Fibroblast of lung (primary cell): ENCODE measurements at regions not wholly inside any gene's neighbourhood (a gene's known extent, or its start where the extent isn't known, plus 50 kb on each side); places are given as distances from the start of the nearest gene placed in this dataset.

ENCODE experiments used
- DNase-seq, 2 donors: peaks; one replicate each; pipeline versions ENCODE4 v3.0.0 to v3.0.0-alpha.2; 2010; ENCODE audit warnings: low read depth in 2 of 2
- H2AFZ ChIP-seq: 2 replicates; pipeline ENCODE4 v1.5.1; 2012; ENCODE audit warnings: low read length, control low read depth, inconsistent platforms
- H3K27ac ChIP-seq: 2 replicates; pipeline ENCODE4 v1.5.1; 2011; ENCODE audit warnings: low read length, control low read depth; ENCODE audit not compliant: insufficient read depth
- H3K27me3 ChIP-seq: 2 replicates; pipeline ENCODE4 v1.5.1; 2011; ENCODE audit warnings: mild to moderate bottlenecking, low read length; ENCODE audit not compliant: control insufficient read depth, insufficient read depth
- H3K36me3 ChIP-seq: 2 replicates; pipeline ENCODE4 v1.5.1; 2011; ENCODE audit warnings: low read length; ENCODE audit not compliant: control insufficient read depth, insufficient read depth
- H3K4me1 ChIP-seq: 2 replicates; pipeline ENCODE4 v1.5.1; 2011; ENCODE audit warnings: low read length; ENCODE audit not compliant: control insufficient read depth, insufficient read depth; ENCODE audit errors: extremely low read depth
- H3K4me2 ChIP-seq: 2 replicates; pipeline ENCODE4 v1.5.1; 2011; ENCODE audit warnings: low read length, control low read depth; ENCODE audit not compliant: insufficient read depth; ENCODE audit errors: extremely low read depth
- H3K4me3 ChIP-seq, 4 experiments: fragments of 200-600 bp in 1 of 4; sonication (generic) in 1 of 4; replicated peaks in 1 of 4; 2 replicates each; pipeline ENCODE4 v1.5.1; 2011 to 2016; ENCODE audit warnings: low read length in 4 of 4, low read depth in 3 of 4, mild to moderate bottlenecking in 3 of 4, control low read depth in 2 of 4, inconsistent platforms in 1 of 4, mixed read lengths in 1 of 4; ENCODE audit not compliant: insufficient read depth in 1 of 4; ENCODE audit errors: control extremely low read depth in 1 of 4
- H3K79me2 ChIP-seq: 2 replicates; pipeline ENCODE4 v1.5.1; 2012; ENCODE audit warnings: mild to moderate bottlenecking, low read length, inconsistent platforms; ENCODE audit not compliant: control insufficient read depth, insufficient read depth
- H3K9ac ChIP-seq: 2 replicates; pipeline ENCODE4 v1.5.1; 2011; ENCODE audit warnings: mild to moderate bottlenecking, low read length, control low read depth; ENCODE audit not compliant: insufficient read depth
- H3K9me3 ChIP-seq: 2 replicates; pipeline ENCODE4 v1.5.1; 2012; ENCODE audit warnings: low read depth, low read length; ENCODE audit not compliant: control insufficient read depth, insufficient read depth
- H4K20me1 ChIP-seq: 2 replicates; pipeline ENCODE4 v1.5.1; 2011; ENCODE audit warnings: low read length; ENCODE audit not compliant: control insufficient read depth, insufficient read depth; ENCODE audit errors: extremely low read depth
- CTCF ChIP-seq, 2 donors: IDR thresholded peaks in 1 of 2; conservative IDR thresholded peaks in 1 of 2; 1 replicate in 1 of 2; 2 replicates in 1 of 2; pipeline ENCODE4 v1.5.1; 2011 to 2012; ENCODE audit warnings: low read length in 2 of 2, control low read depth in 1 of 2, inconsistent platforms in 1 of 2, low read depth in 1 of 2, mild to moderate bottlenecking in 1 of 2
- EZH2 ChIP-seq: IDR thresholded peaks from 2 replicates; pipeline ENCODE4 v1.5.1; 2012; ENCODE audit warnings: low read length, control low read depth, mild to moderate bottlenecking; ENCODE audit errors: missing control alignments

- no peak overlapping the region for H3K4me2 ChIP-seq
- no peaks in the 10 kb centered on the region for H4K20me1 ChIP-seq
- no peak overlapping the region for H3K9ac ChIP-seq
- H3K4me3 ChIP-seq, result no peak overlapping the region
- peak in 1 of 2 donors; percentile 22 for DNase-seq
- TF ChIP-seq EZH2 (no peak), CTCF (conservative IDR thresholded peaks at IDR 0.05 in 1 of 2, IDR thresholded peaks at IDR 0.05 in 1 of 2; ENCODE audit: low read depth in 1 of 2, low read length in 2 of 2) (no peak)
- H3K36me3 ChIP-seq, result no peaks in the 10 kb centered on the region
- no peak overlapping the region for H2AFZ ChIP-seq
- H3K27me3 ChIP-seq, result no peaks in the 10 kb centered on the region
- H3K4me1 ChIP-seq, result no peaks in the 10 kb centered on the region
- H3K27ac ChIP-seq, result no peak overlapping the region
- no peaks in the 10 kb centered on the region for H3K79me2 ChIP-seq
- H3K9me3 ChIP-seq, result no peaks in the 10 kb centered on the region
Measured at GRCh38 chr5:33227746-33228145, 213.0 kb upstream of the TARS1 start.

- no peak overlapping the region for H3K27ac ChIP-seq
- H2AFZ ChIP-seq, result no peak overlapping the region
- no peak for DNase-seq
- no peaks in the 10 kb centered on the region for H3K79me2 ChIP-seq
- H4K20me1 ChIP-seq, result no peaks in the 10 kb centered on the region
- no peaks in the 10 kb centered on the region for H3K4me1 ChIP-seq
- no peak overlapping the region for H3K9ac ChIP-seq
- H3K27me3 ChIP-seq, result no peaks in the 10 kb centered on the region
- H3K4me2 ChIP-seq, result no peak overlapping the region
- no peaks in the 10 kb centered on the region for H3K9me3 ChIP-seq
- TF ChIP-seq EZH2 (no peak), CTCF (conservative IDR thresholded peaks at IDR 0.05 in 1 of 2, IDR thresholded peaks at IDR 0.05 in 1 of 2; ENCODE audit: low read depth in 1 of 2, low read length in 2 of 2) (no peak)
- no peaks in the 10 kb centered on the region for H3K36me3 ChIP-seq
- H3K4me3 ChIP-seq, result no peak overlapping the region
Measured at GRCh38 chr5:33228149-33228548, 212.6 kb upstream of the TARS1 start.

- H3K36me3 ChIP-seq, result no peaks in the 10 kb centered on the region
- H4K20me1 ChIP-seq, result no peaks in the 10 kb centered on the region
- H3K27me3 ChIP-seq, result no peaks in the 10 kb centered on the region
- H3K9ac ChIP-seq, result no peak overlapping the region
- no peak overlapping the region for H3K4me2 ChIP-seq
- no peaks in the 10 kb centered on the region for H3K79me2 ChIP-seq
- no peak overlapping the region for H3K4me3 ChIP-seq
- H3K4me1 ChIP-seq, result no peaks in the 10 kb centered on the region
- no peak for DNase-seq
- H2AFZ ChIP-seq, result no peak overlapping the region
- no peak for TF ChIP-seq EZH2
- no peaks in the 10 kb centered on the region for H3K9me3 ChIP-seq
- no peak overlapping the region for H3K27ac ChIP-seq
Measured at GRCh38 chr5:33229216-33229615, 211.5 kb upstream of the TARS1 start.
